HepG2 (cell line): ENCODE measurements at regions not wholly inside any gene's neighbourhood (a gene's known extent, or its start where the extent isn't known, plus 50 kb on each side); places are given as distances from the start of the nearest gene placed in this dataset.

ENCODE experiments used
- ATAC-seq: fragments of 200-7000 bp; cut with Tn5 transposase; 3 replicates; pipeline ENCODE4 v1.9.1; 2020; ENCODE audit warnings: mild to moderate bottlenecking, moderate library complexity
- BruUV-seq: library from RNA; stranded (reverse); fragments of 400-500 nt; replicated peaks from 2 replicates; lab custom pipeline; 2021; lab: Mats Ljungman, UMichigan
- CTCF ChIA-PET: fragments of 300-600 bp; formaldehyde crosslinking; extraction: SDS; loops from one replicate; lab custom pipeline; 2021; ENCODE audit warnings: low total read pairs, inconsistent platforms, low intra/inter-chr PET ratio; lab: Yijun Ruan, JAX
- POLR2A ChIA-PET: fragments of 350-600 bp; sonication (Branson Sonifier 250); formaldehyde crosslinking; loops from one replicate; lab custom pipeline; 2020; ENCODE audit warnings: antibody characterized with exemption, inconsistent platforms; lab: Yijun Ruan, JAX
- DNase-seq: peaks from one replicate; pipeline ENCODE4 v3.0.0-alpha.2; 2015; ENCODE audit warnings: low spot score
- FAIRE-seq: peaks from 3 replicates; lab custom pipeline; 2011; peaks lifted over from hg19 to GRCh38; lab: Jason Lieb, UNC
- H2AFZ ChIP-seq: one replicate; pipeline ENCODE4 v1.6.1; 2011; ENCODE audit warnings: low read length, inconsistent platforms
- H3K27ac ChIP-seq: fragments of 300-600 bp; 3 replicates; pipeline ENCODE4 v1.8.0; 2011; ENCODE audit warnings: mixed run types, mild to moderate bottlenecking, mixed read lengths, low read length, inconsistent platforms; ENCODE audit not compliant: insufficient read depth; ENCODE audit errors: extremely low read length
- H3K27me3 ChIP-seq, 2 experiments: fragments of 200-600 bp in 1 of 2; 2 replicates in 1 of 2; 3 replicates in 1 of 2; pipeline versions ENCODE4 v1.6.0 to v1.8.0; 2011; ENCODE audit warnings: low read length in 2 of 2, mild to moderate bottlenecking in 2 of 2, moderate library complexity in 2 of 2, inconsistent platforms in 1 of 2; ENCODE audit not compliant: insufficient read depth in 2 of 2, control insufficient read depth in 1 of 2
- H3K36me3 ChIP-seq, 2 experiments: fragments of 200-600 bp in 1 of 2; replicated peaks in 1 of 2; 2 replicates in 1 of 2; 3 replicates in 1 of 2; pipeline versions ENCODE4 v1.5.1 to v1.8.0; 2011; ENCODE audit warnings: low read length in 2 of 2, inconsistent platforms in 1 of 2; ENCODE audit not compliant: insufficient read depth in 2 of 2, control insufficient read depth in 1 of 2
- H3K4me1 ChIP-seq: 2 replicates; pipeline ENCODE4 v1.5.1; 2012; ENCODE audit warnings: low read length, inconsistent platforms; ENCODE audit not compliant: insufficient read depth
- H3K4me2 ChIP-seq: 2 replicates; pipeline ENCODE4 v1.6.0; 2011; ENCODE audit warnings: low read depth, low read length, inconsistent platforms
- H3K4me3 ChIP-seq, 3 experiments: fragments of 200-600 bp in 1 of 3; sonication (generic), shearing (Covaris generic) in 1 of 3; replicated peaks in 1 of 3; 2 replicates each; pipeline ENCODE4 v1.5.1; 2011 to 2016; ENCODE audit warnings: low read length in 3 of 3, inconsistent platforms in 2 of 3, low read depth in 2 of 3, mild to moderate bottlenecking in 2 of 3, control low read depth in 1 of 3, mixed read lengths in 1 of 3; ENCODE audit not compliant: insufficient read depth in 1 of 3
- H3K79me2 ChIP-seq: one replicate; pipeline ENCODE4 v1.6.1; 2011; ENCODE audit warnings: low read length, inconsistent platforms; ENCODE audit not compliant: insufficient read depth
- H3K9ac ChIP-seq: 2 replicates; pipeline ENCODE4 v1.6.0; 2011; ENCODE audit warnings: mild to moderate bottlenecking, low read depth, low read length, inconsistent platforms; ENCODE audit not compliant: insufficient read depth
- H3K9me3 ChIP-seq: 2 replicates; pipeline ENCODE4 v1.5.1; 2012; ENCODE audit warnings: mild to moderate bottlenecking, low read length
- H4K20me1 ChIP-seq: 2 replicates; pipeline ENCODE4 v1.6.0; 2011; ENCODE audit warnings: inconsistent platforms, mild to moderate bottlenecking, low read length, moderate library complexity; ENCODE audit not compliant: insufficient read depth
- MAFF ChIP-seq: IDR thresholded peaks from 2 replicates; pipeline ENCODE4 v1.6.1; 2011; ENCODE audit warnings: low read depth, low read length, improper control_type of control experiment
- MAFK ChIP-seq, 2 experiments: IDR thresholded peaks in 1 of 2; conservative IDR thresholded peaks in 1 of 2; 2 replicates each; pipeline ENCODE4 v1.6.1; 2011; ENCODE audit warnings: improper control_type of control experiment in 2 of 2, low read length in 2 of 2
- RXRA ChIP-seq: sonication (generic); formaldehyde crosslinking; IDR thresholded peaks from 2 replicates; pipeline ENCODE4 v1.5.1; 2020; ENCODE audit warnings: missing genetic modification reagents
- WGBS: methylation state at CpG from one replicate; pipeline ENCODE4 v1.1.6; 2017; ENCODE audit warnings: low lambda C conversion rate; 5-methylcytosine and 5-hydroxymethylcytosine counted together
- in situ Hi-C: cut with HindIII; loops from 2 replicates; pipeline ENCODE4 v1.10.0; 2017; ENCODE audit warnings: low pct_unique_long_range_greater_than_20kb; ENCODE audit not compliant: extremely low pct_ligation_motif_present
- intact Hi-C: fragments of 100-400 bp; cut with micrococcal nuclease; formaldehyde crosslinking; loops from one replicate; pipeline ENCODE4 v1.10.0; 2022; ENCODE audit not compliant: unreplicated experiment
- TF ChIP-seq, protein P1 (sequence below), 2 experiments: IDR thresholded peaks; 2 replicates each; pipeline ENCODE4 v1.6.1; 2011 to 2012; ENCODE audit warnings: low read length in 2 of 2, borderline replicate concordance in 1 of 2, low read depth in 1 of 2, mild to moderate bottlenecking in 1 of 2, moderate library complexity in 1 of 2

- TF ChIP-seq, protein P1, sequence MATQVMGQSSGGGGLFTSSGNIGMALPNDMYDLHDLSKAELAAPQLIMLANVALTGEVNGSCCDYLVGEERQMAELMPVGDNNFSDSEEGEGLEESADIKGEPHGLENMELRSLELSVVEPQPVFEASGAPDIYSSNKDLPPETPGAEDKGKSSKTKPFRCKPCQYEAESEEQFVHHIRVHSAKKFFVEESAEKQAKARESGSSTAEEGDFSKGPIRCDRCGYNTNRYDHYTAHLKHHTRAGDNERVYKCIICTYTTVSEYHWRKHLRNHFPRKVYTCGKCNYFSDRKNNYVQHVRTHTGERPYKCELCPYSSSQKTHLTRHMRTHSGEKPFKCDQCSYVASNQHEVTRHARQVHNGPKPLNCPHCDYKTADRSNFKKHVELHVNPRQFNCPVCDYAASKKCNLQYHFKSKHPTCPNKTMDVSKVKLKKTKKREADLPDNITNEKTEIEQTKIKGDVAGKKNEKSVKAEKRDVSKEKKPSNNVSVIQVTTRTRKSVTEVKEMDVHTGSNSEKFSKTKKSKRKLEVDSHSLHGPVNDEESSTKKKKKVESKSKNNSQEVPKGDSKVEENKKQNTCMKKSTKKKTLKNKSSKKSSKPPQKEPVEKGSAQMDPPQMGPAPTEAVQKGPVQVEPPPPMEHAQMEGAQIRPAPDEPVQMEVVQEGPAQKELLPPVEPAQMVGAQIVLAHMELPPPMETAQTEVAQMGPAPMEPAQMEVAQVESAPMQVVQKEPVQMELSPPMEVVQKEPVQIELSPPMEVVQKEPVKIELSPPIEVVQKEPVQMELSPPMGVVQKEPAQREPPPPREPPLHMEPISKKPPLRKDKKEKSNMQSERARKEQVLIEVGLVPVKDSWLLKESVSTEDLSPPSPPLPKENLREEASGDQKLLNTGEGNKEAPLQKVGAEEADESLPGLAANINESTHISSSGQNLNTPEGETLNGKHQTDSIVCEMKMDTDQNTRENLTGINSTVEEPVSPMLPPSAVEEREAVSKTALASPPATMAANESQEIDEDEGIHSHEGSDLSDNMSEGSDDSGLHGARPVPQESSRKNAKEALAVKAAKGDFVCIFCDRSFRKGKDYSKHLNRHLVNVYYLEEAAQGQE (IDR thresholded peaks at IDR 0.05; ENCODE audit: borderline replicate concordance in 1 of 2, low read depth in 1 of 2, low read length in 2 of 2): no peak
- TF ChIP-seq, all 625 proteins: peak for 0
Observed at GRCh38 chr11:11056749-11057471, 199.1 kb upstream of the ZBED5 start (continued).

GRCh38 chr11:11056316-11056715, 198.5 kb upstream of the ZBED5 start:
- no peak overlapping the region for H3K4me3 ChIP-seq
- intact Hi-C loops (no loop called here), in situ Hi-C loops (no loop called here)
- no peaks in the 10 kb centered on the region for H3K36me3 ChIP-seq
- no peak overlapping the region for H3K9ac ChIP-seq
- POLR2A ChIA-PET: no interaction called here
- peaks cover 14% of the 10 kb centered on the region; the same call in 1 of the 2 replicates for H3K9me3 ChIP-seq
- H3K27me3 ChIP-seq: peaks cover 0 to 1% of the 10 kb centered on the region in 2 experiments; a peak in 1 of 5 replicates
- BruUV-seq: no TSS peak
- no peak overlapping the region for H2AFZ ChIP-seq
- 0% methylated on average over 1 of the region's 1 CpG for WGBS
- H3K27ac ChIP-seq: no peak overlapping the region
- ATAC-seq (no peak), DNase-seq (no peak), FAIRE-seq (no peak)
- CTCF ChIA-PET: no interaction called here
- H3K79me2 ChIP-seq: no peaks in the 10 kb centered on the region
- H3K4me2 ChIP-seq: no peak overlapping the region
- no peak for TF ChIP-seq RXRA (CRISPR knock-in tag)
- TF ChIP-seq MAFF: peak; percentile 47; the same call in 1 of the 2 replicates
- TF ChIP-seq MAFK (conservative IDR thresholded peaks at IDR 0.05 in 1 of 2, IDR thresholded peaks at IDR 0.05 in 1 of 2; ENCODE audit: low read length in 2 of 2): peak; percentile 9 to 64; a peak in 2 of 4 replicates
- no peaks in the 10 kb centered on the region for H4K20me1 ChIP-seq
- no peaks in the 10 kb centered on the region for H3K4me1 ChIP-seq
